Stimulated activated CD8-positive, alpha-beta memory T cell treated with anti-CD3 and anti-CD28 coated beads, Interleukin-15, amount 100 ng/mL, for 1 hour (primary cell): ENCODE measurements at regions not wholly inside any gene's neighbourhood (a gene's known extent, or its start where the extent isn't known, plus 50 kb on each side); places are given as distances from the start of the nearest gene placed in this dataset.

Experiments used
- DNase-seq: peaks from one replicate; pipeline ENCODE4 v3.0.0-alpha.2; 2020; ENCODE audit warnings: low read depth

GRCh38 chr5:68711293-68712200 lies 382.3 kb upstream of the SLC30A5 start:
- DNase-seq = no peak

GRCh38 chr5:68714810-68715209 lies 379.0 kb upstream of the SLC30A5 start:
- DNase-seq = no peak

GRCh38 chr5:68720884-68721610 lies 372.8 kb upstream of the SLC30A5 start:
- no peak for DNase-seq

- no peak for DNase-seq
Measured at GRCh38 chr5:68722357-68722756, 371.5 kb upstream of the SLC30A5 start.

- DNase-seq = no peak
Measured at GRCh38 chr5:68725905-68726683, 367.7 kb upstream of the SLC30A5 start.

GRCh38 chr5:68727931-68728330 lies 365.9 kb upstream of the SLC30A5 start:
- DNase-seq = no peak

GRCh38 chr5:68729678-68730077 lies 364.1 kb upstream of the SLC30A5 start:
- DNase-seq = no peak

- DNase-seq = no peak
Measured at GRCh38 chr5:68730220-68730978, 363.4 kb upstream of the SLC30A5 start.

GRCh38 chr5:68730979-68731654 lies 362.7 kb upstream of the SLC30A5 start:
- no peak for DNase-seq

GRCh38 chr5:68732251-68732650 lies 361.6 kb upstream of the SLC30A5 start:
- DNase-seq = no peak

- DNase-seq = no peak
Measured at GRCh38 chr5:68734781-68735180, 359.0 kb upstream of the SLC30A5 start.

- no peak for DNase-seq
Measured at GRCh38 chr5:68738236-68738635, 355.6 kb upstream of the SLC30A5 start.

- DNase-seq = no peak
Measured at GRCh38 chr5:68738841-68739240, 355.0 kb upstream of the SLC30A5 start.

GRCh38 chr5:68739752-68740151 lies 354.1 kb upstream of the SLC30A5 start:
- DNase-seq = no peak

GRCh38 chr5:68740226-68740910 lies 353.4 kb upstream of the SLC30A5 start:
- DNase-seq = no peak

- no peak for DNase-seq
Measured at GRCh38 chr5:68744206-68744605, 349.6 kb upstream of the SLC30A5 start.

- no peak for DNase-seq
Measured at GRCh38 chr5:68745448-68745847, 348.4 kb upstream of the SLC30A5 start.

- no peak for DNase-seq
Measured at GRCh38 chr5:68746220-68746619, 347.6 kb upstream of the SLC30A5 start.

- DNase-seq = no peak
Measured at GRCh38 chr5:68746643-68747420, 347.0 kb upstream of the SLC30A5 start.

- DNase-seq = no peak
Measured at GRCh38 chr5:68747521-68747920, 346.3 kb upstream of the SLC30A5 start.
